Retina (tissue), 1 donor: ENCODE measurements at regions not wholly inside any gene's neighbourhood (a gene's known extent, or its start where the extent isn't known, plus 50 kb on each side); places are given as distances from the start of the nearest gene placed in this dataset.

Source experiments
- DNase-seq: peaks from one replicate; pipeline ENCODE4 v3.0.0-alpha.2; 2016

GRCh38 chr5:32503261-32503660, 58.7 kb upstream of the ZFR start:
- DNase-seq: no peak

- DNase-seq: peak; percentile 32
Observed at GRCh38 chr5:32501071-32502002, 56.8 kb upstream of the ZFR start.

- DNase-seq: no peak
Observed at GRCh38 chr5:32500181-32500580, 55.6 kb upstream of the ZFR start.

GRCh38 chr5:32499261-32499660, 54.7 kb upstream of the ZFR start:
- DNase-seq: no peak

GRCh38 chr5:32498484-32498883, 53.9 kb upstream of the ZFR start:
- no peak for DNase-seq

GRCh38 chr5:32496104-32496503, 51.6 kb upstream of the ZFR start:
- no peak for DNase-seq

- DNase-seq: no peak
Observed at GRCh38 chr5:32494827-32495226, 50.3 kb upstream of the ZFR start.
